ENCODE measurements at regions not wholly inside any gene's neighbourhood (a gene's known extent, or its start where the extent isn't known, plus 50 kb on each side); places are given as distances from the start of the nearest gene placed in this dataset.
"Not testable (repeated sequence)": the region's sequence is repeated elsewhere in the genome, so short reads cannot be mapped to it uniquely, and the experiment has no call there.

DNA sequence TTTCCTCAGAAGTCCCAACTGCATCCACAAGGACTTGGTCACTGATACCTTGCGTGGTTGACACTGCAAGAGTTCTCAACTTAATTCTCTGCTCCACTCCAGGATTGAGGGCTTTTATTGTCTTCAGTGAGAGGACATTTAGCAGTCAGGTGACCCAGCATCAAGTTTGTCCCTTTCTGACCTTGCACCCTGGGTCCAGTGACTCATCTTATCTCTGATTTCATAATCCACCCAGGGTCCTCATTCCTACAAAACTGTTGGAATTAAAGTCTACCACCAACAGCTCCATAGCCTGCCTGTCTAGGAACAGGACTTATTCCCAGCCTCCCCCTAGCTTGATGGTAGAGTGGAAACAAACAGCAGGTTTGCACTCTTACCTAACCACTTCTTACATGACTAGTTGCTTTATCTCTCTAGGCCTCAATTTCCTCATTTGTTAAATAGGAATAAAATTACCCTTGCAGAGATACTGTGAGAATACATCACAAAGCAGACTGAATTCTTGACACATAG lies 151.3 kb upstream of the LPP start:
- DNase-seq = no peak

DNA sequence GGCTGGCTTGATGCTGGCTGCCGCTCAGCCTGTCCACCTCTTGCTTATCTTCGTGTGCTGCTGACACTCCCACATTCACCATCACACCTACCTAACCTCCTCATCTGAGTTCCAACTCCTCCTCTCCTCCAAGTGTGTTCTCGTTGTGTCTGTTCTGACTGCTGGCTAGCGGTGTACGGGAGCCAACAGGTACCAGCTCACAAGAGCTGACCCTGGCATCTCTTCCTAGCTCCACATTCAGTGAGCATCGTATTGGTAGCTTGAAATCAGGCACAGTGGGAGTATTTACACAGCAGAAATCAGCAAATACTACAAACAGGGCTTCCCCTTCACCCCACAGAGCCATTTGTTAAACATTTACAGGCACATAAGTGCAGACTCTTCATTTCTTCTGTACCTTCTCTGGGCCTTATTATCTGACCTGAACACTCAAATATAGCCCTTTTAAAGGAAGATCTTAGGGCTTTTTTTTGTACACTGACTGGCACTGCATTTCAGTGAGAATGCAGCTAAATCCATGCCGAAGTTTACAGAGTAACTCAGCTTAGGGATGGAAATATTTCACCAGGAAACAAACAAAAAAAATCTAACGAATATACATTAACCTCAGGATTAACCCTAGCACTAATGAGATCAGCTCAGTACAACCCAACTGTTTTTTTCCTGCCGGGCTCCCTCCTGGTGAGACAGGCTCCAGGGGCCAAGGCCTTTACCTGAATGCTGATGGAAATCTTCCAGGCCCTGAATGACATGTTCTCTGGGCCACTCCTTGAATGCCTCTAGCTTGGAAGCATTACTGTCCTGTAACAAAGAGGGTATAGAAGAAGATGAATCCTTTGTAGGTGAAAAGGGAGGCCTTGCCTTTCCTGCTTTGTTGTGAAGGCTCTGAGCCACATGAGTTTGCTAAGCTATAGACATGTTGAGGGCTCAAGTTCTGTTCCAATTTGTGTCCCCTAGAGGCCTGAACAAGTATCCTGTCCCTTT lies 150.5 kb upstream of the LPP start:
- DNase-seq = no peak

DNA sequence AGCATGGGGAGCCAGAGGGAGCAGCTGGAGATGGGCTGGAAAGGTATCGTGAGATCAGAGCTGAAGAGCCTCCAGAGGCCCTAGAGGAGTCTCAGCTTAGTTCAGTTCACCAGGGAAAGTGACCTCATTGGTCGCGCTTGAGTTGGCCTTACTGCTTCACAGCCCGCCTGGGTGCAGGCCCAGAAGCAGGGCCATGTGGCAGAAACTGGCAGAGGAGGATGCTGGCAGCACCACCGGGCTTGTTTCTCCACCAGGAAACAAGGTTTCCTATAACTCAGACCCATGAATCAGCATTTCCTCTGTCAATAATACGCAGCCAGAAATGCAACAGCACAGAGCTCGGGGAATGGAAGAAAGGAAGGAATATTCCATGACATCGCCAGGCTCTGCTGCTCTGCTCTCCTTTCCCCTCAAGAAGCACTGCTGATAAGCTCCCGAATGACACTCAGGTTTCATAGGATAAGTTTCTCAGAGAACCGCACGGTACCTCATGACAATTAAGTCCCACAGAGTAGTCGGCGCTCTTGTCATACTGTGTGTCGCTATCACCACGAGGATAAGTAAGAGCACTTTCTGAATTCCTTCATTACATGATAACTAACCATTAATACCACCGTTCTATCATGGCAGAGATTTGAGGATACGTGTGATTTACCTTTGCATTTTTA lies 147.1 kb upstream of the LPP start:
- DNase-seq = peak; percentile 49

DNA sequence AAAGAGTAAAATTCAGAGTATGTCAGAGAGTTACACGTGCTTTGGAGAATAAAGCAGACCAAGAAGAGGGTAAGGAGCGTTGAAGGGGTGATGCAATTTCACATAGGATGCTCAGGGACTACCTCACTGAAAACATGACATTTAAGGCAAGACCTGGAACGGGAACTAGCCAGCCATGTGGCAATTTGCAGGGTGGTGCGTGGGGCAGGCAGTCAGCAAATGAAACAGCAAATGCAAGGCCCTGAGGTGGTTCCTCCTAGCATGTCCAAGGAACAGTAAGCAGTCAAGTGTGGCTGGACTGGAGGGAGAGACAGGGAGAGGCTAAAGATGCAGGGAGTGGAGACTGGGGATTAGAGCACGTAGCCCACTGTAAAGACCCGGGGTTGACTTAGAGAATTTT lies 146.1 kb upstream of the LPP start:
- DNase-seq = no peak

DNA sequence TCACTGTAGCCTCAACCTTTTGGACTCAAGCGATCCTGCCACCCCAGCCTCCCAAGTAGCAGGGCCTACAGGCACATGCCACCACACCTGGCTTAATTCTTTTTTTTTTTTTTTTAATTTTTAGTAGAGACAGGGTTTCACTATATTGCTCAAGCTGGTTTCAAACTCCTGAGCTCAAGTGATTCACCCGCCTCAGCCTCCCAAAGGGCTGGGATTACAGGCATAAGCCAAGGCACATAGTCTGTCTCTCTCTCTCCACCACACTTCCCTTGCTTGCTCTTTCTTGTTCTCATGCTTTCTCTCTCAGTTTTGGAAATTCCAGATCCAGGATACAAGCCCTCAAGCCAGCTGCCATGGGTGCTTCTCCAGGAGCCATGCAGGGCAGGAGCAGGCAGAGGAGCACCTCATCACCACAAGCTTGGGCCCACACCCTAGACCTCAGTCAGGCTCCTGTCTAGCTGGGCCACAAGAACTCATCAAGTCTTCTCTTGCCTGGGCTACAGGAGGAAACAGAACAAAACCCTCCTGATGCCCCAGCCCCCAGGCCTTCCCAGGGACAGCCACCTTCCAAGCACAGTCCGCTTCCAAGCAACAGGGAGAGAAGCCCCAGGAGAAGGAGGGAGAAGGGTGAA lies 145.3 kb upstream of the LPP start:
- no peak for DNase-seq

DNA sequence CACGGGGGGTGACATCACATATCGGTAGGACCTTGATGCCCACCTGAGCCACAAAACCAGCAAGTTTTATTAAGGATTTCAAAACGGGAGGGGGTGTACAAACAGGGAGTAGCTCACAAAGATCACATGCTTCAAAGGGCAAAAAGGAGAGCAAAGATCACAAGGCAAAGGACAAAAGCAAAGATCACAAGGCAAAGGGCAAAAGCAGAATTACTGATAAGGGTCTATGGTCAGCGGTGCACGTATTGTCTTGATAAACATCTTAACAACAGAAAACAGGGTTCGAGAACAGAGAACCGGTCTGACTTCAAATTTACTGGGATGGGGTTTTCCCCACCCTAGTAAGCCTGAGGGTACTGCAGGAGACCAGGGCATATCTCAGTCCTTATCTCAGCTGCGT lies 143.5 kb upstream of the LPP start:
- no peak for DNase-seq

DNA sequence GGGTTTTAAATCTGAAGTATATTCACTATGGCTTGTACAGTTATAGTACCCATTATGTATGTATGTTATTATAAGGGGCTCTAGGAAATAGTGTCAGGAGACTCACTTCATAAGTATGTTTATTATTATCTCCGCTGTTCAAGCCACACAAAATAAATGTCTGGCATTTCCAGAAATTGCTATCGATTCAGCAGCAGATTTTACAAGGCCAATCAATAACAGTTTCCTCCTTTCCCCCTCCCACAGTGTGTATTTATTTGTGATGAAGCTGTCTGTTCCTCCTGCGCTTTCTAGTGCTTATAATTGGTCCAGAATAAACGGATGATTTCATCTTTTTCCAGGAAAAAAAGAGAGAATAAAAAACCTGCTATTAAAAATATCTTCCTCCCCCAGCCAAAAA lies 134.2 kb upstream of the LPP start:
- DNase-seq = no peak

DNA sequence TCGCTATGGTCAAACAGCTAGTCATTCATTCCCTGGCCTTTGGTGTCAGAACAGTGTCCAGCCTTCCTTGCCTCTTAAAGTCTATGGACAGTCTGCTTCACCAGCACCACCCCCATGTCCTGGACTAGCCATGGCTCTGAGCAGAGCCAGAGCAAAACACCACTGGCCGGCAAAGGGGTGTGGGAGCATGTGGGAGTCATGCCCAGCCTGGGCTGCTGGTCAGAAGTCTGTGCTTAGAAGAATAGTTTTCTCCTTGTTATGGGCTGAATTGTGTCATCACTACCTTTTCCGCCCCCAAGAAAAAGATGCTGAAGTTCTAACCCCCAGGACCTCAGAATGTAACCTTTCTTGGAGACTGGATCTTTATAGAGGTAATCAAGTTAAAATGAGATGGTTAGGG lies 132.9 kb upstream of the LPP start:
- no peak for DNase-seq

DNA sequence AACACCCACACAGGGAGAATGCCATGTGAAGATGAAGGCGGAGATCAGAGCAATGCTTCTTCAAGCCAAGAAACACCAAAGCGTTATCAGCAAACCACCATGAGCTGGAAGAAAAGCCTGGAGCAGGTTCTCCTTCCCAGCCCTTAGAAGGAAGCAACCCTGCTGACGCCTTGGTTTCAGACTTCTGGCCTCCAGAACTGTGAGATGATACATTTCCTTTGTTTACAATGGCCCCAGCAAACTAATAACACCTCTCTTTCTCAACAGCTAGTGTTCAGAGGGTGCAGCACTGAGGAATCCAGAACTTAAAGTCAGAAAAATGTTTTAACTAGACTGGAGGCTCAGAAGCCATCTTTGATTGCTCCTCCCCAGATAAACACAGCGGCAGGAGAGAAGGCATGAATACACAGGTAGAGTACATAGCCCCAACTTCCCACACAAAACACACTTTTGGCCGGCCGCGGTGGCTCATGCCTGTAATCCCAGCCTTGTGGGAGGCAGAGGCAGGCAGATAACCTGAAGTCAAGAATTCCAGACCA lies 132.4 kb upstream of the LPP start:
- no peak for DNase-seq

DNA sequence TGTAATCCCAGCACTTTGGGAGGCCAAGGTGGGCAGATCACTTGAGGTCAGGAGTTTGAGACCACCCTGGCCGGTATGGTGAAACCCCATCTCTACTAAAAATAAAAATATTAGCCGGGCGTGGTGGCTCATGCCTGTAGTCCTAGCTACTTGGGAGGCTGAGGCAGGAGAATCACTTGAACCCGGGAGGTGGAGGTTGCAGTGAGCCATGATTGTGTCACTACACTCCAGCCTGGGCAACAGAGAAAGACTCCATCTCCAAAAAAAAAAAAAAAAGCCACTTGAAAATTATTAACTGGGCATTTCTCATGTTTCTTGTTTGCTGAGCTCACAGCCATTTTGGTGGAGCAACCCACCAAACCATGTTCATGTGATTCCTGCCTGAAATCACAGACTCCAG lies 131.1 kb upstream of the LPP start:
- DNase-seq = not testable (repeated sequence)

DNA sequence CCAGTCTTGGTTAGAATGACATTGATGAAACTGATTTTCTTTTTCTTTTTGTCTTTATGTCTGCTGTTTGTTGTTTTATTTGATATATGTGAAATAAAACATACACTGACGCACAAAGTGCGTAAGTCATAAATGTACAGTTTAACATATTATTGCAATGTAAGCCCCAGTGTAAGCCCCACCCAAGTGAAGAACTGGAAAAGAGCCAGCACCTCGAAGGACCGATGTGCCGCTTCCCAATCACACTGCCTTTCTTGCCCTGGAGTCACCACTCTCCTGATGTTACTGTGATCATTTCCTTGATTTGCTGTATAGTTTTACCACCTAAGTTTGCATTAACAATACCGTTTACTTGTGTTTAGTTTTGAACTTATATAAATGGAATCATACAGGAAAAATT lies 128.4 kb upstream of the LPP start:
- DNase-seq = no peak

DNA sequence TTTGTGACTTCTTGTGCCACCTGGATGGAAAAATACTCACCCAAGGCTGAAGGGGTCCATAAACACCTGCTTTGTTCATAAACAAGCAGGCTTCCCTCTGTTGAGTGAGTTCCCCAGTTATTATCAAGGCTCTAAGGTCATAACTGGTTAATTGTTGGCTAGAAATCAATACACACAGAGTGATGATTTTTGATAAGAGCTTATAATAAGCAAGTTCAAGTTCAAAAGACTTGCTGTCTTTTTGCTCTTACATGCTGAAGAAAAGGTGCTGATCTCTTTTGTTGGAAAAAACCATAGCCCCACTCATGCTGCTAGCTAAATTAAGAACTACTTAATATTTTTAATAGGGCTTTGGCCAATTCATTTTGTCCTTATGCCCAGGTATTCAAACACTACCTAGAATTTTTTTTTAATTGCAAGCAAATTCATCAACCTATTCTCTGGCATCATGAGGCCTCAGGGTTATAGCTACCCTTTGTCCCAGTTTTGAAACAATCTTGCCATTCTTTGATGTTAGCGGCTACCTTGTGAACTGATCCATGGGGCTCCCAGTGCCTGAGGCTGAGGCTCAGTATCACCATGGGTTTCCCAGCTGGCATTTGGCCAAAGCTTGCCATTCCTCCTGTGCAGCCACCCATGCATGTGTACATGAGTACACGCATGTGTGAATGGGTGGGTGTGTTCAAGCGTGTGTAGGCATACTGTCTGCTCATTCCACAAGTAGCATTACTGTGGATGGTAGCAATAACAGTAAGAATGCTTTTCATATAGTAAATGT lies 127.6 kb upstream of the LPP start:
- peak; percentile 84 for DNase-seq

DNA sequence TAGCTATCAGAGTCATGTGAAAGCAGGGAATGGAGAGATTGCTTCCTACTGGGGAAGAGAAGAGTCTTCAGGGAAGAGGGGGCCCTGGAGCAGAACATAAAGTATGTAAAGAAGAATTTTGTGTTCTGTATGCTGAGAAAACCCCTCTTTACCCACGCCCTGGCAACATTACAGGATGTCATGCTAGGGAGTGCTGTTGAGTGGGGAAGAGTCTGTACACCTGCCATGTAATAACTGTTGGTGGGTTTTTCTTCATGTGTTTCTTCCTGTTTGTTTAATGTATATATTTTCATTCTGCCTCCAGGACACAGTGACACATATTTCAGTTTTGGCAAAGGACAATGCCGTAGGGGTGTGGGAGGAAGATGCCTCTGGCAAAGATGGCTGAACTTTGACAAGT lies 122.8 kb upstream of the LPP start:
- DNase-seq = no peak

DNA sequence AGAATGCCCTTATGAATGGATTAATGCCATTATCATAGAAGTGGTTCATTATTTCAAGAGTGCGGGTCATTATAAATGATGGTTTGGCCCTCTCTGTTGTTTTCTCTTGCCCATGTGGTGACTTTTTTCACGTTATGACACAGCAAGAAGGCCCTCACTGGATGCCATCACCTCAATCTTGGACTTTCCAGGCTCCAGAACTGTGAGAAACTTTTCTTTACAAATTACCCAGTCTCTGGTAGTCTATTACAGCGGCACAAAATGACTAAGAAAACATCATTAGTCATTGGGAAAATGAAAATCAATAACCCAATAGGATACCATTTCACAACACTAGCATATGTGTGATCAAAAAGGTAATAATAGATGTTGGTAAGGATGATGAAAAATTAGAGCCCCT lies 119.0 kb upstream of the LPP start:
- no peak for DNase-seq

DNA sequence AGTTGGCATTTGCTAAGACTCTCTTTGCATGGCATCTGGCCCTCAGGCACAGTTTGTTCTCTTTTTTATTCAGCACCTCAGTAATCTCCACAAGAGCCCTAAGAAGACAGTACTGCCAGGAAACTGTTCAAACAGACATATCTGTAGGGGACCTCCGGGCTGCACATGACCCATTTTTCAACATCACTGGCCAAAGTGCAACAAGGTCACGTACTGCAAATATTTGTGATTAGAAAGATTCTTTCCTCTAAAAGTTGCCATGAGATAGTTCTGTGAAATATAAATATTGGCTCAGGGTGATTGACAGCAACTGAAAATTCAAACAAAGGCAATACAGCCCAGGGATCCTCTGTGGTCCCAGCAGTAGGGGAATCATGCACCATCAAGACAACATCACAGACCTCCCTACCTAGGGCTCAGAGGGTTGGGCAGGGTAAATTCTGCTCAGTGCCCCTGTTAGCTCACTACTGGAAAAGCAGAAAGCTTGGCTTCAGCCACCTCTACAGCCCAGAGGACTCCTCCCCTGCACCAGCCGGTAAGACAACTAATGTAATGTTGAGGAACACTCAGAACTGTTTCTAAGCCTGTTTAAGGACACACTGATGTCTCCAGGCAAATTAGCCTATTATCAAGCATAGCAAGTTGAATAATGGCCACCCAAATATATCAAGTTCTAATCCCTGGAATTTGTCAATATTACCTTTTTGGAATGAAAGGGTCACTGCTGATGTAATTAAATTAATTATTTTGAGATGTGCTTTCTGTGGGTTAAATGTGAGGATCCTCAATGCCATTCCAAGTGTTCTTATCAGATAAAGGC lies 117.4 kb upstream of the LPP start:
- no peak for DNase-seq

DNA sequence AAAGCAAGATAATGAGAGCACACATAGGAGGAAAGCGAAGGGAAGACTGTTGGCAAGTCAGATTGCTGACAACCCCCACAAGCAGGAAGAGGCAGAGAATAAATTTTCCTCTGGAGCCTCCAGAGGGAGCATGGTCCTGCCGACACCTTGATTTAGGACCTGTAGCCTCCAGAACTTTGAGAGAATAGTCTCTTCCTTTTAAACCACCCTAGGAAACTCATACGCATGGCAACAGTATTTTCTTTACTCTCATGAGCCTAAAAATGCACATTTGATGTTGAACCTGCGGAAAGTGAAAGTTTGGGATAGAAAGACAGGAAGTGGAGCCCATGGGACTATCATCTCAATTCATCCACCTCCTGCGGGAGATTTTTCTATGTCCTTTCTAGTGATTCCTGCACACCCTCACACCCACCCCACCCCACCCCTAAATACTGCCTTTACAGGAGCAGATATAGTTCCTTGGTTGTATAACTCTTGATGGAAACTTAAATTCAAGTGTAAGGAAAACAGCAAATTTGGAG lies 116.7 kb upstream of the LPP start:
- DNase-seq = peak; percentile 23

DNA sequence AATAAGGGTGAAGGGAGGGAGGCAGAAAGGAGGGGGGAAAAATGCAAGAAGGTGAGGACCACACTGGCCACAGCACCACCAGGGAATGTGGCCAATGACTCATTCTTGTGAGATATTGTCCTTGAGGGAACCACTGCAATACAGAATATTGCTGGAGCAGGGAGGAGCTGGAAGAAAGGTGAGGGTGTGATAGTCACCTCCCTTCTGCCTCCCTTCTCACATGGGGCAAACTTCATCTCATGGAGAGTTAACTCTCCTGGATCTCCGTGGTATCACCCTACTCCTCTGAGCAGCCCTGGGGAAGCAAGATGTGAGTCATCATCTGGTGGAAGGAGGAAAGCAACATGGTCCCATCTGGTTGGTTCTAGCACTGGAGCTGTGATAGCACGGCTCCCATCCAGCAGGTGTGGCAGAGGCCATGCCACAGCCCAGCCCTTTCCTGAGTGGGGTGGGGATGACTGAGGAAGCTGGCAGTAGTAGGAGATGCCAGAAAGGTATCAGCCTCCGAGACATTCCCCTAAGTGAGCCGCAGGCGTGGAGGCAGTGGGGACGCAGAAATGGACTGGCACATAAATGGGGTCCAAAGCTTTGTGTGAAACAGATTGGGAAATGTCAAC lies 115.9 kb upstream of the LPP start:
- no peak for DNase-seq

DNA sequence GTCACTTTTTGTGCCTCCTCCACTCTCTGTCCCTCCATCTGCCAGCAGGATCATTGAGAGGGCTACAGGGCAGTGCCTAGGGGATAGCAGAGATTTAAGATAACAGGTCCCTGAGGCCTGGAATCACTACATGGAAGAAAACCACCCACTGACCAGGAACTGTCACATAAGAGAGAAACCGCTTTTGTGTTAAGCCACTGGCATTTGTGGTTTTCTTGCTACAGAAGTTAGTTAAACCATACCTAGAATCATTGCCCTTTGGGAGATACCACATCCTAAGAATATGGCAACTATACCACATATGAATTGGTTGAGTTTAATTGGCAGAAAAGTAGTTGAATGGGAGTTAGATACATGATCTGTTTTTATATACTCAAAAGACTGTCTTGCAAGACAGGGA lies 112.8 kb upstream of the LPP start:
- DNase-seq = no peak

DNA sequence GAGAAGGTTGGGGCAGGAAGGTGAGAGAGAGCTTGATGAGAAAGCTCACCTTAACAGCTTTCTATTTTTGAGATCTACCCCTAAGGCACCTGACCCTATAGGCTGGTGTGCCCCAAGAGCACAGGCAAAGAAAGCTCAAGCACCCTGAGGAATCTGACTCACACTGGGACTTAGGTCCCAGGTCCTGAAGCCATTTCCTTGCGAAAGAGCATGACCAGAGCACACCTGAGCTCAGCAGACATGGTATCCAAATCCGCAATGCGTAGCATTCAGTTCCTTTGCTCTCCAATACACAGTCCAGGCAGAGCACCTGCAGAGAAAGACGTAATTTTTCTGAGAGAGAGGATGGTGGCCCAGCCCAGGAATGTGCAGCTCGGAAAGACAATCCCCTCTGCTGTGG lies 112.1 kb upstream of the LPP start:
- no peak for DNase-seq

DNA sequence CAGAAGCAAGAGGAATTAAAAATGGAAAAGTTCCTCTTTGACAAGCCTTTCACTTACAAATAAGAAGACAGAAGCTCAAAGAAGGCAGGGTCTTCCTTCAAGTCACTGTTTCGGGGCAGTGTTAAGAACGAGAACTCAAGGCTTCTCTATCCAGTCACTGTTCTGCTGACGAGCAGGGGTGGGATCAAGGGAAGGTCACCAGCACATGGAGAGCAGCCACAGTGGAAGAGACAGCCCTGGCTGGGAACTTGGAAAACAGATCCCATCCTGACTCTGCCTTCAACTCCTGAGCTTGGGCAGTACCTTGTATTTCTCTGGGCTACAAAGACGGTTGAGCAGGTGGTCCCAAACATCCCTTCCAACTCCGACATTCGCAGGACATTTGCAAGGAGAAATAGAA lies 111.5 kb upstream of the LPP start:
- DNase-seq = no peak

DNA sequence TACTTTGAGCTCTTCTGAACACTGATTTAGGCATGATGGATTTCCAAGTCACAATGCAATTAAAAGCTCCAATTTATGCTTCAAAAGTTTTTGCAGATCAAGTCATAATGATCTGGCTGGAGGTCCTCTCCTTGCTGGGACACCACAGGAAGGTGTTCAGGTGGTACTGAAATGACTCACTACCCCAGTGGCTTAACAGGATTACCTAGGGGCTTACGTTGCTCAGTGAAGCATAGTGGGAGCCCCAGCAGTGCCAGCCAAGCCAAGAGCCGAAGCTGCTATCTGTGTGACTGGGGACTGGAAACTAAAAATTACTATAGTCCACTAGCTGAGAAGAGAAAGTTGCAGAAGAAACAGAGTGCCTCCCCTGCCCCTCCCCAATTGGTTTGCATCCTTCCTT lies 110.1 kb upstream of the LPP start:
- no peak for DNase-seq
